Glutamatergic neuron (in vitro differentiated cells): ENCODE measurements at regions not wholly inside any gene's neighbourhood (a gene's known extent, or its start where the extent isn't known, plus 50 kb on each side); places are given as distances from the start of the nearest gene placed in this dataset.

Experiments
- DNase-seq: peaks from one replicate; pipeline ENCODE4 v3.0.0; 2022
- H3K27ac Mint-ChIP-seq: one replicate; pipeline ENCODE4 v1.8.0; 2020; ENCODE audit warnings: mild to moderate bottlenecking, mixed read lengths, inconsistent platforms; ENCODE audit not compliant: unreplicated experiment
- H3K27me3 Mint-ChIP-seq: one replicate; pipeline ENCODE4 v1.8.0; 2020; ENCODE audit warnings: mild to moderate bottlenecking, moderate library complexity, mixed read lengths, inconsistent platforms; ENCODE audit not compliant: unreplicated experiment
- H3K36me3 Mint-ChIP-seq: one replicate; pipeline ENCODE4 v1.8.0; 2020; ENCODE audit warnings: mild to moderate bottlenecking, mixed read lengths, inconsistent platforms; ENCODE audit not compliant: unreplicated experiment
- H3K4me1 Mint-ChIP-seq: one replicate; pipeline ENCODE4 v1.8.0; 2020; ENCODE audit warnings: mild to moderate bottlenecking, low read depth, mixed read lengths, inconsistent platforms; ENCODE audit not compliant: unreplicated experiment
- H3K4me3 Mint-ChIP-seq: one replicate; pipeline ENCODE4 v1.8.0; 2020; ENCODE audit warnings: mild to moderate bottlenecking, mixed read lengths, inconsistent platforms; ENCODE audit not compliant: unreplicated experiment
- H3K9me3 Mint-ChIP-seq: one replicate; pipeline ENCODE4 v1.8.0; 2020; ENCODE audit warnings: mild to moderate bottlenecking, moderate library complexity, mixed read lengths, inconsistent platforms; ENCODE audit not compliant: unreplicated experiment
- TF ChIP-seq, protein P1 (sequence below): fragments of 200-600 bp; sonication (generic); IDR thresholded peaks from one replicate; pipeline ENCODE4 v1.5.0; 2021; ENCODE audit not compliant: partially characterized antibody, unreplicated experiment

DNA sequence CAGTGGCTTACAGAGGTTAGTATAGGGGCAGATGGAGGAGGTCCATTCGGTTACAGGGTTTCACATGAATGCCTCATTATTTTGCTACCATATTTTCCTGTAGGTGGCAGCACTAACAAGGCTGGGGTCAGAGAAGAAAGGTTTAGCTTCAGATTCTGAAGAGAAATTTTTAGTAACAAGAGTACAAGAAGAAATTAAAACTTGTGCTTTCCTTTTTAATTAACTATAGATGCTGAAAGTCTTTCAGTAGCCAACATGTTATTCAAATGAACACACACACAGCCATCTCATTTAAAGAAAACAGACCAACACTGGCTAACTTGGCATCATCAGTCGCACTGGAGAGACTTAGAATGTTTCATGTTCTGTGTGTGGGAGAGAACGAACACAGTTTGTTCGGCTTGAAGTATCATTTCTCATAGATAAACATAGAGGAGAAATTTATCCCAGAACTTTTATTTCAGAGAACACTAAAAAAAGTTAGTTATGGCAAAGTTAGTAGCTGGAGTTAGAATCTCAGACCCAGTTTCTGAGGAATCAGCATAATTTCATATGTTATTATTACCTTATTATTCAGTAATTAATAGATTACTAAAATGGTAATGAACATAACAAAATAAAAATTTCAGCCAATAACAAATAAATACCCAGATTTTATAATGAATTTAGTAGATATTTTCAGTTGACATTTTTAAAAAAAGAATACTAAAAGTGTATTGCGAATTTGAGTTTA lies 314.0 kb upstream of the RSPO3 start:
- no peaks in the 10 kb centered on the region for H3K27me3 Mint-ChIP-seq
- no peak overlapping the region for H3K27ac Mint-ChIP-seq
- H3K4me3 Mint-ChIP-seq: no peak overlapping the region
- no peaks in the 10 kb centered on the region for H3K36me3 Mint-ChIP-seq
- H3K9me3 Mint-ChIP-seq: no peaks in the 10 kb centered on the region
- TF ChIP-seq, protein P1, sequence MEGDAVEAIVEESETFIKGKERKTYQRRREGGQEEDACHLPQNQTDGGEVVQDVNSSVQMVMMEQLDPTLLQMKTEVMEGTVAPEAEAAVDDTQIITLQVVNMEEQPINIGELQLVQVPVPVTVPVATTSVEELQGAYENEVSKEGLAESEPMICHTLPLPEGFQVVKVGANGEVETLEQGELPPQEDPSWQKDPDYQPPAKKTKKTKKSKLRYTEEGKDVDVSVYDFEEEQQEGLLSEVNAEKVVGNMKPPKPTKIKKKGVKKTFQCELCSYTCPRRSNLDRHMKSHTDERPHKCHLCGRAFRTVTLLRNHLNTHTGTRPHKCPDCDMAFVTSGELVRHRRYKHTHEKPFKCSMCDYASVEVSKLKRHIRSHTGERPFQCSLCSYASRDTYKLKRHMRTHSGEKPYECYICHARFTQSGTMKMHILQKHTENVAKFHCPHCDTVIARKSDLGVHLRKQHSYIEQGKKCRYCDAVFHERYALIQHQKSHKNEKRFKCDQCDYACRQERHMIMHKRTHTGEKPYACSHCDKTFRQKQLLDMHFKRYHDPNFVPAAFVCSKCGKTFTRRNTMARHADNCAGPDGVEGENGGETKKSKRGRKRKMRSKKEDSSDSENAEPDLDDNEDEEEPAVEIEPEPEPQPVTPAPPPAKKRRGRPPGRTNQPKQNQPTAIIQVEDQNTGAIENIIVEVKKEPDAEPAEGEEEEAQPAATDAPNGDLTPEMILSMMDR: peak; percentile 72
- no peak for DNase-seq
- H3K4me1 Mint-ChIP-seq: no peaks in the 10 kb centered on the region

DNA sequence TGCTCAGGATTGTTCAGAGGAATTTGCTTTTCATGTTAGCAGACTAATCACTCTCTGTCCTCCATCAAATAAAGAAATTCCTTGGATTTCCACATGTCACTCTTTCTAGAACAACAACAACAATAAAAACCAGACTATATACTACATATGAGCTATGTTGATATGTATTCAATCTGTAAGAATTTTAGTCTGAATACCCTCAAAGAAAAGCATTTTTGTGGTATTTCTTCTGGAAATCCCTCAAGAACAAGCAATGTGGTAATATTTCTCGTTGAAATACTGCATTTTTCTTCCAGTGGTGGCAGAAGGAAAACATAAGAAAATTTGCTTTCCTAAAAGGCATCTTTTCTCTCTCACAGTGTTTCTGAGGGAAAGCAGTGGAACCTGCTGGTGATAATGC lies 312.6 kb upstream of the RSPO3 start:
- no peak overlapping the region for H3K4me3 Mint-ChIP-seq

DNA sequence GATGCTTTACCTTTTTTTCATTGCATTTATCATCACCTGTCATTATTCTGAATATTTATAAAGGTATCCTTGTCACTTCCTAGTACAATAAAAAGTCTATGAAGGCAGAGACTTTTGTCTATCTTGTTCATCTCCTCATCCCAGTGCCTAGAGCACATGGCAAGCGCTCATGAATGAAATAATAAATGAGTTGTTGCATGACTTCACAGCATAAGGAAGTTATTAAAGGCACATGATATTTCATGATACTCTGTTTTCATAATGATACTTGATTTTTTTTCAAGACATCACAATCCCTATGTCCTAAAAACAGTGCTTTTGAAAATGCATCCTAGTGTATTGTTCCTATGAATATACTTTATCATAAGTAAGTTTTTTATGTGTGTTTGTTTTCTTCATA lies 310.6 kb upstream of the RSPO3 start:
- TF ChIP-seq, protein P1: no peak
- H3K27ac Mint-ChIP-seq: no peak overlapping the region
- no peak overlapping the region for H3K4me3 Mint-ChIP-seq
- H3K4me1 Mint-ChIP-seq: peaks cover 5% of the 10 kb centered on the region
- no peaks in the 10 kb centered on the region for H3K27me3 Mint-ChIP-seq
- H3K9me3 Mint-ChIP-seq: no peaks in the 10 kb centered on the region
- DNase-seq: no peak
- H3K36me3 Mint-ChIP-seq: no peaks in the 10 kb centered on the region

More for the DNA sequence above, 312.6 kb upstream of the RSPO3 start:
- TF ChIP-seq, protein P1: no peak
- Mint-ChIP-seq H3K9me3 (no peaks in the 10 kb centered on the region), H3K27ac (no peak overlapping the region), H3K4me1 (no peaks in the 10 kb centered on the region), H3K27me3 (no peaks in the 10 kb centered on the region), H3K36me3 (no peaks in the 10 kb centered on the region)
- DNase-seq: no peak

DNA sequence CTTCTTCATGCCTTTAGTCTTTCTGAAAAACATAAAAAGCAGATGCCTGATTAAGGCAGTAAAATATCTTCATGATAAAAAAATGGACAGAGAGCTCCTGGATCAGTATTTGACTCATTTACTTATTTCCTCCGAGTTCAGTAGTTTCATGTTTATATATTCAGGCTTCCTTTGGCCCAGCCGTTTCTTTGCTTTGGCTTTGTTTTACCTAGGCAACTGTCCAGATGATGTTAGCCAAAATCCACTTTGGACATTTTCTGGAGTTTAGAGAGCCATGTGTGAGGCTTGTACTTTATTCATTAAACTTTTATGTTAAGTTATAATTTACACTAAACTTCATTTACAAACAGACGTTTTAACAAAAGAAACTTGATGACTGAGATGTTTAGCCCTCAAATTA lies 307.1 kb upstream of the RSPO3 start:
- TF ChIP-seq, protein P1: no peak
- Mint-ChIP-seq H3K36me3 (no peaks in the 10 kb centered on the region), H3K9me3 (no peaks in the 10 kb centered on the region), H3K27me3 (no peaks in the 10 kb centered on the region), H3K4me3 (no peak overlapping the region), H3K4me1 (peaks cover 8% of the 10 kb centered on the region), H3K27ac (no peak overlapping the region)
- DNase-seq: no peak

DNA sequence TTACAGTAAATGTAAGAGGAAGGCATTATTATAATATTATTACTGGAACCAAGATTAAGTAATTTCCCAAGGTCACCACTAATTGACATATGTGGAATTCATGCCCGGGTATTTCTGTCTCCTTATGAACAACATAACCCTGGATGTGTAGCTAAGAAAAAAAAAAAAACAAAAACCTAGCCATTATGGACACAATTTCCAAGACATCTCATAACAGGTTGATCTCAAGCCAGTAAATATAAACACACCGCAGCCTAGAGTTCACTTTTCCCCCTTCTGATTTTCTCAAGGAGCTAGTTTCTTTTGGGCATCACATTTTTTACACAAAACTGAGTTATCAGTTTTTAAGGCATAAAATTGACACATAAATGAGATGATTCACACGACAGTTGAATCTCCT lies 306.5 kb upstream of the RSPO3 start:
- Mint-ChIP-seq H3K4me3 (no peak overlapping the region), H3K27ac (no peak overlapping the region), H3K9me3 (peaks cover 1% of the 10 kb centered on the region), H3K36me3 (no peaks in the 10 kb centered on the region), H3K27me3 (no peaks in the 10 kb centered on the region), H3K4me1 (peaks cover 8% of the 10 kb centered on the region)
- DNase-seq: no peak
- TF ChIP-seq, protein P1: no peak
